ENCODE measurements at regions not wholly inside any gene's neighbourhood (a gene's known extent, or its start where the extent isn't known, plus 50 kb on each side); places are given as distances from the start of the nearest gene placed in this dataset.

- ATAC-seq (no peak), DNase-seq (ENCODE audit: missing footprints) (peak; percentile 14)
- intact Hi-C loops (cut with DNase I): no loop called here
Observed at GRCh38 chr22:49284056-49284784, 543.5 kb downstream of the BRD1 start.

DNA sequence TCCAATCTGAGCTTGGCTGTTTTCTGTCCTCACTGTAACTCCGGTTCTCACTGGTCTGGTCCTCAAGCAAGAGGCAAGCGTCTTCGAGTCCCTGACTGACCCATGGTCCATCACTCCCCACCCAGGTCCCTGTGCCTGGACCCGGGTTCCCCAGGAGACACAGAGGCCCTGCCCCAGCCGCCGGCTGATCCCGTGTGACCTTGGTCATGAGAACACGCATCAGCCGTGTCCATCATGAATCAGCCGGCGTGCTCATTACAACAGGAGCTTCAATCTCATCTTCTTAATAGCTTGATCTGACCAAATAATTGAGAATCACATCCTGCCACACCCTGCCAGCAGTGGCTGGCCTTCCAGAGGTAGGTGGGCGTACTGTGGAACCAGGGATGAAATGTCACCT is 545.1 kb downstream of the BRD1 start:
- DNase-seq (ENCODE audit: missing footprints): peak; percentile 64
- intact Hi-C loops (cut with DNase I): no loop called here
- no peak for ATAC-seq

- DNase-seq (ENCODE audit: missing footprints) (peak; percentile 33), ATAC-seq (no peak)
- intact Hi-C loops (cut with DNase I): no loop called here
Observed at GRCh38 chr22:49281467-49282340, 546.0 kb downstream of the BRD1 start.

GRCh38 chr22:49278340-49278739 is 549.3 kb downstream of the BRD1 start:
- ATAC-seq (no peak), DNase-seq (ENCODE audit: missing footprints) (no peak)
- intact Hi-C loops (cut with DNase I): no loop called here

- intact Hi-C loops (cut with DNase I): no loop called here
- peak; percentile 53 for DNase-seq (ENCODE audit: missing footprints)
- ATAC-seq: no peak
Observed at GRCh38 chr22:49276567-49276966, 551.1 kb downstream of the BRD1 start.

- intact Hi-C loops (cut with DNase I): no loop called here
- ATAC-seq: no peak
- DNase-seq (ENCODE audit: missing footprints): no peak
Observed at GRCh38 chr22:49274754-49275380, 552.8 kb downstream of the BRD1 start.

- intact Hi-C loops (cut with DNase I): no loop called here
- no peak for DNase-seq (ENCODE audit: missing footprints)
- no peak for ATAC-seq
Observed at GRCh38 chr22:49272546-49273125, 555.0 kb downstream of the BRD1 start.

DNA sequence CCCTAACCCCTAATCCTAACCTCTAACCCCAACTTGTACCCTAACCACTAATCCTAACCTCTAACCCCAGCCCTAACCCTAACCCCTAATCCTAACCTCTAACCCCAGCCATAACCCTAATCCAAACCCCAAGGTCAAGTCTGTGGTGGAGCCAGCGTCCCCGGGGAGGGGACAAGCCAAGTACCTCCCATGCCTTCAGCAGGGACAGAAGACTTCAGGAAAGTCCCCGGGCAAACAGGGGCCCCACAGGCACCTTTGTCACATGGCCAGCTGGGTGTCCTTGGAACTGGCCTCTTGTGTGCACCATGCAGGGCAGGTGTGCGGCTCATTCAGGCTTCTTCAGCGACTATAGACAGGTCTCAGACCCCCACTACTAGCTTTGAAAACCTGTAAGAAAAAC is 555.8 kb downstream of the BRD1 start:
- intact Hi-C loops (cut with DNase I): no loop called here
- no peak for ATAC-seq
- DNase-seq (ENCODE audit: missing footprints): no peak

DNA sequence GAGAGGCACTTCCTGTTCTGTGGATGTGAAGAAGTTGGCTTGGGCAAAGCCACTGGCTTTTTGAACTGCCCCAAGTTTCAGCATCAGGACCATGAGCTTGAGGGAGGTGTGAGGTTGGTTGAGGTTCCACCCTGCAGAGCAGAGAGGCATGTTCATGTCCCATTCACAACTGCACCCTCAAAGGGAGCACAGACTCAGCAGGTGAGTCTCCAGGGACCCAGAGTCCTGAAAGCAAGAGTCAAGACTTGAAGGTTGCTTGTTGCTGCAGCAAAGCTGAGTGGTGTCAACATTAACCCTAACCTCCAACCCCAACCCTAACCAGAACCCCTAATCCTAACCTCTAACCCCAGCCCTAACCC is 556.3 kb downstream of the BRD1 start:
- intact Hi-C loops (cut with DNase I): no loop called here
- ATAC-seq (no peak), DNase-seq (ENCODE audit: missing footprints) (no peak)

- ATAC-seq (no peak), DNase-seq (ENCODE audit: missing footprints) (no peak)
- intact Hi-C loops (cut with DNase I): no loop called here
Observed at GRCh38 chr22:49270595-49271368, 556.9 kb downstream of the BRD1 start.

GRCh38 chr22:49269928-49270327 is 557.7 kb downstream of the BRD1 start:
- no peak for ATAC-seq

DNA sequence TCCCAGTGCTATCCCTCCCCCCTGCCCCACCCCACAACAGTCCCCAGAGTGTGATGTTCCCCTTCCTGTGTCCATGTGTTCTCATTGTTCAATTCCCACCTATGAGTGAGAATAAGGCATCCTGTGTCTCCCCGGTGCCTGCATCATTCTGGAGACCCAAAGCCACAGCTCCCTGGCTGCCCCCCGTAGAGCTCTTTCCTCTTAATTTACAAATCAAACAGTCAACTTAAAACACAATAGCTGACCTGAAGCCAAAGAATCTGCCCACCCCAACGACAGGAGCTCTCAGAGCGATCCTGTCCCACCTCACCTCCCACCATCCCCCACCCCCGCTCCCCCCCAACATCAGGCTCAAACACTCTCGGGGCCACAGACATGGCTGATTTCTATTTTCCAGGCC is 558.3 kb downstream of the BRD1 start:
- intact Hi-C loops (cut with DNase I): no loop called here
- ATAC-seq (no peak), DNase-seq (ENCODE audit: missing footprints) (no peak)

More at GRCh38 chr22:49269928-49270327, 557.7 kb downstream of the BRD1 start:
- intact Hi-C loops (cut with DNase I): no loop called here
- no peak for DNase-seq (ENCODE audit: missing footprints)

- ATAC-seq: no peak
- intact Hi-C loops (cut with DNase I): no loop called here
- DNase-seq (ENCODE audit: missing footprints): no peak
Observed at GRCh38 chr22:49268924-49269323, 558.7 kb downstream of the BRD1 start.

DNA sequence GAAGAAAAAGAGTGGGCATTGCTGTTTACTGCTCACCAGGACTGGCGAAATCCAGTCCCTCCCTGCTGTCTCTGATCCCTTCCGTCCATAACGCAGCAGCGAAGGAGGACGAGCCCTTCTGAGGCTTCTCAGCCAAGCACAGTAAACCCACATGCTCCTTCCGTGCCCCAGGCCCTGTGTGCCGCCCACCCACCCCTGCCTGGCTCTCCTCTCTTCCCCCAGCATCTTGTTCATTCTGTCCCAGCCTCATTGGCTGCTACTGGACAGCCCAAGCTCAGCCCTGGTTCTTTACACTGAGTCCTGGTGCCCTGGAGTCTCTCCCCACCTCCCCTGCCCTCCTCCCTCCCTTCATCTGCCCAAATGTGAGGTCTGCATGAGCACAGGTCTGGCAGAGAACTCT is 559.7 kb downstream of the BRD1 start:
- intact Hi-C loops (cut with DNase I): no loop called here
- ATAC-seq (no peak), DNase-seq (ENCODE audit: missing footprints) (no peak)

DNA sequence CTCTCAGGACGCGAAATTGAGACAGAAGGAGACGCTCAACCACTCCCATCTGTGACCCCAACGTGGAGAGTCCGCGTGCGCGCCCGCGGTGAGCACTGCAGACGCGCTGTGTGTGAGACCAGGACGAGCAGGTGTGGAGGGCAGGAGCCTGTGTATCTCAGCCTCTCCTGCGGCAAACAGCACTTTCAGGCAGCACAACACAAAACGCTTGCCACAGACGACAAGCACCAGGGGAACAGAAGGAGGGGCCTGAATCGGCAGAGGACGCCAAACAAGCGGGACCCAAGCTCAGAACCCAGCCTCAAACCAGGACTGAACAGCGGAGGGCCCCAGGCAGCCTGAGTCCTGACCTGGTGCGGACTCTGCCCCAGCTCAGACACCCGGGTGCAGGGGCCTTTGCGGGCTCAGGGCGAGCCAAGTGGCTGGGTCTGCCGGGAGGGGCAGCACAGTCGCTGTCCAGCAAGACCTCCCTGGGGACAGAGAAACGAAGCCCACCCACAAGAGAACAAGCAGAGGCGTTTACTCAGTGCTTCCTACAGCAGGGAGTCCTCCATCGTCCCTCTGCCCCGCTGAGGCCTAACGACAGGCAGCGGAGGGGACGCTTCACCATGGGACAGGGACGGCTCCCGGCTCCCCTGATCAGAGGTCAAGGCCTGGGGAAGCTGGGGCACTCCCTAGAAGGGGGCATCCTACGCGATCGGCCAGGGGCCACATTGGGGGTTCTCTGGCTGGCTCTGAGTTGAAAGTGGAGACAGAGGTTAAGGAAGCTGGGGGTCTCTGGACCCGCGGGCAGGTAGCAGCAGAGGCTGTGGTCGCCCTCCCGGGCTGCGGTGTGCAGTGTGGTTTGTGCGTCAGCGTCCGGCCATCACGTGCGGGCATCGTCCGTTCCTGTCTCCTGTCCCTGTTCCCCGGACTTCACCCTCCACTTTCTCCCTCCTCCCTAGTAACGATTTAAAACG is 560.8 kb downstream of the BRD1 start:
- no peak for ATAC-seq
- intact Hi-C loops (cut with DNase I): no loop called here
- DNase-seq (ENCODE audit: missing footprints): no peak

GRCh38 chr22:49264696-49265095 is 563.0 kb downstream of the BRD1 start:
- intact Hi-C loops (cut with DNase I): no loop called here

DNA sequence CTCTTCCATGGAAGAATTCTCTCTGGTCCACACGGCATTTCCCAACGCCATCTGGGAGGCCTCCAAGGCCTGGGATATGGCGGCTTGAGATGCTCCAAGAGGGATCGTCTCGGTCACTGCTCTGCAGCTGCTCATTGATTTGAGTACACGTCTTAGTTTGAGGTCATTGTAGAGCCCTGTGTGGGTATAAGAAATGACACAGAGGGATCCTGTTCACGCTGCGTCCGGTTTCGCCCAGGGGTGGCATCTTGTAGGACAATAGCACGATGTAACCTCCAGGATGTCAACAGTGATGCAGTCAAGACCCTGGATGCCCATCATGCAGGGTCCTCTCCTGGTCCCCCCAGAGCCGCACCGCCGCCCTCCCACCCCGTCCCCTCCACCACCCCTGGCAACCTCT is 564.6 kb downstream of the BRD1 start:
- intact Hi-C loops (cut with DNase I): no loop called here
- ATAC-seq (no peak), DNase-seq (ENCODE audit: missing footprints) (no peak)

More at GRCh38 chr22:49264696-49265095, 563.0 kb downstream of the BRD1 start:
- DNase-seq (ENCODE audit: missing footprints) (no peak), ATAC-seq (no peak)

DNA sequence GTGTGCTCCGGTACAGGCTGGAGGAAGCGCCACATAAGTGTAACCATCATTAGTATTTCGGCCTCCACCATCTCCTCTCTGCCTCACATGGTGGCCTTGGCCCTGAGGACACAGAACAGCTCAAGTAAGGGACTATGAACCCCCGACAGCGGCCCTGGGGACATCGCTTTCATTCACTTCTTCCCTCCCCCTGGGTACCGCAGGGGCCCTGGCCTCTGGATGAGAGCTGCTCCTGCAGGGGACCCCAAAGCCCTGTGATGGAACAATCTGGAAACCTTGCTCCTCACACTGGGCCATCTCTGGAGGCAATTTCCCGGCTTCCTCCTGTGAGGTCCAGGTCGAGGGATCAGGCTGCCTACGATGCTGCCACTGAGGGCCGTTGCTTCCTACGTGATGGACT is 565.5 kb downstream of the BRD1 start:
- ATAC-seq (no peak), DNase-seq (ENCODE audit: missing footprints) (no peak)
- intact Hi-C loops (cut with DNase I): no loop called here

Measured in Right ventricle myocardium inferior (tissue), 1 donor.